ENCODE measurements at regions not wholly inside any gene's neighbourhood (a gene's known extent, or its start where the extent isn't known, plus 50 kb on each side); places are given as distances from the start of the nearest gene placed in this dataset.
"Not testable (repeated sequence)": the region's sequence is repeated elsewhere in the genome, so short reads cannot be mapped to it uniquely, and the experiment has no call there.

DNA sequence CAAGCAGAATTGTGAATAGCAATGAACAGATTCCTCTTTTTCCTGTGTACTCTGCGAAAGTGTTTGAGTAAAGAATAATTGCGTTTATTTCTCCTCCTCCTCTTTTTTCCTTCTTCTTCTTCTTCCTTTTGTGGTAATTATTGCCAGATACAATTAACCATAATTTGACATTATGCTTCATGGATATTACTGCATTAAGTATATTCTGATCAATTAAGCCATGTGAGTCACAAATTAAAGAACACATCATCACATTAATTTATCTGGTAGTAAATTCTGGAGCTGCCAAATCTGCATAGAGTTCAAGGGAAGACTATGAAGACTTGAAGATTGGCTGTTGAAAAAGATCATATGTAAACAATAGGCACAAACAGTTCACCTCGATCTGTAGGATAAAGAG lies 72.9 kb upstream of the TFPI start:
- no peak for DNase-seq (ENCODE audit: low read depth)
- TF ChIP-seq, protein P1, sequence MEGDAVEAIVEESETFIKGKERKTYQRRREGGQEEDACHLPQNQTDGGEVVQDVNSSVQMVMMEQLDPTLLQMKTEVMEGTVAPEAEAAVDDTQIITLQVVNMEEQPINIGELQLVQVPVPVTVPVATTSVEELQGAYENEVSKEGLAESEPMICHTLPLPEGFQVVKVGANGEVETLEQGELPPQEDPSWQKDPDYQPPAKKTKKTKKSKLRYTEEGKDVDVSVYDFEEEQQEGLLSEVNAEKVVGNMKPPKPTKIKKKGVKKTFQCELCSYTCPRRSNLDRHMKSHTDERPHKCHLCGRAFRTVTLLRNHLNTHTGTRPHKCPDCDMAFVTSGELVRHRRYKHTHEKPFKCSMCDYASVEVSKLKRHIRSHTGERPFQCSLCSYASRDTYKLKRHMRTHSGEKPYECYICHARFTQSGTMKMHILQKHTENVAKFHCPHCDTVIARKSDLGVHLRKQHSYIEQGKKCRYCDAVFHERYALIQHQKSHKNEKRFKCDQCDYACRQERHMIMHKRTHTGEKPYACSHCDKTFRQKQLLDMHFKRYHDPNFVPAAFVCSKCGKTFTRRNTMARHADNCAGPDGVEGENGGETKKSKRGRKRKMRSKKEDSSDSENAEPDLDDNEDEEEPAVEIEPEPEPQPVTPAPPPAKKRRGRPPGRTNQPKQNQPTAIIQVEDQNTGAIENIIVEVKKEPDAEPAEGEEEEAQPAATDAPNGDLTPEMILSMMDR (IDR thresholded peaks at IDR 0.05; ENCODE audit: insufficient read depth, low read depth, low read length, missing control alignments): no peak

GRCh38 chr2:187636731-187637391 lies 82.6 kb upstream of the TFPI start:
- not testable (repeated sequence) for DNase-seq (ENCODE audit: low read depth); H3K4me3 ChIP-seq (ENCODE audit: low read length)

More for the DNA sequence above, 72.9 kb upstream of the TFPI start:
- H3K4me3 ChIP-seq (ENCODE audit: low read length): no peak overlapping the region

DNA sequence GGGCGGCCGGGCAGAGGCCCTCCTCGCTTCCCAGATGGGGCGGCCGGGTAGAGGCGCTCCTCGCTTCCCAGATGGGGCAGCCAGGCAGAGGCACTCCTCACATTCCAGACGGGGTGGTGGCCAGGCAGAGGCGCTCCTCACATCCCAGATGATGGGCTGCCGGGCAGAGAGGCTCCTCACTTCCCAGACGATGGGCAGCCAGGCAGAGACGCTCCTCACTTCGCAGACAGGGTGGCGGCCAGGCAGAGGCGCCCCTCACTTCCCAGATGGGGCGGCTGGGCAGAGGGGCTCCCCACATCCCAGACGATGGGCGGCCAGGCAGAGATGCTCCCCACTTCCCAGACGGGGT lies 83.1 kb upstream of the TFPI start:
- H3K4me3 ChIP-seq (ENCODE audit: low read length); DNase-seq (ENCODE audit: low read depth): not testable (repeated sequence)

DNA sequence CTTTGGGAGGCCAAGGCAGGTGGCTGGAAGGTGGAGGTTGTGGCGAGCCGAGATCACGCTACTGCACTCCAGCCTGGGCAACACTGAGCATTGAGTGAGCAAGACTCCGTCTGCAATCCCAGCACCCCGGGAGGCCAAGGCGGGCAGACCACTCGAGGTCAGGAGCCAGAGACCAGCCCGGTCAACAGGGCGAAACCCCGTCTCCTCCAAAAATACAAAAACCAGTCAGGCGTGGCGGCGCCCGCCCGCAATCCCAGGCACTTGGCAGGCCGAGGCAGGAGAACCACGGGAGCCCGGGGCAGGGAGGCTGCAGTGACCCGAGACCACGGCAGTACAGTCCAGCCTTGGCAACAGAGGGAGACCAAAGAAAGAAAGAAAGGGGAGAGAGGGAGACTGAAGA lies 83.5 kb upstream of the TFPI start:
- not testable (repeated sequence) for DNase-seq (ENCODE audit: low read depth); H3K4me3 ChIP-seq (ENCODE audit: low read length)

GRCh38 chr2:187638840-187639239 lies 84.6 kb upstream of the TFPI start:
- no peak for DNase-seq (ENCODE audit: low read depth)
- no peak overlapping the region for H3K4me3 ChIP-seq (ENCODE audit: low read length)
- TF ChIP-seq, protein P1 (IDR thresholded peaks at IDR 0.05; ENCODE audit: insufficient read depth, low read depth, low read length, missing control alignments): no peak

DNA sequence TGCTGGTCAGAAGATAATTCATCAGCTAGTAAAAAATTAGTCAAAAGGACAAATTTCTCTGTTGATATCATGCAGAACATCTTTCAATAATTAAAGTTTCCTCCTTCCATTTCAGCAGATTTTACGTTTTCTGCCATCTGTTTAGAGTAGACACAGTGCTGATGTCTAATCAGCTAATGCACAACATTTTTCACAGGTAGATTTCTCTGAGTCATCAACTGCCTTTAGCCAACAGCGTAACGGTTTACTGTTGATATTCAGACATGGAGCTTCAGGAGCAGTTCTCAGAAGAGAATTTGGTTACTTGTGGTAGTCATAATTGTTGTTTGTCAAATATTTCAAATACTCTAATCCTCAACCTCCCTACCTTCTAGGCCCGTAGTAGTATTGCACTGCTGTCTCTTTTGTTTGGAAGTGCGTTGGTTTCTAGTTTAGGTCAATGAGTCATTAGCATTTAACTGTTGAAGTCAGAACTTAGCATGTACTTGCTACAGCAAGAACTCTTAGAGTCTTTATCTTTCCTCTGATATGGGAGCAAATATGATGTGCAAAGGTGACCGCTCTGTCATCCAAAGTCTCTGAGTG lies 86.8 kb upstream of the TFPI start:
- DNase-seq (ENCODE audit: low read depth): no peak
- TF ChIP-seq, protein P1 (IDR thresholded peaks at IDR 0.05; ENCODE audit: insufficient read depth, low read depth, low read length, missing control alignments): no peak
- H3K4me3 ChIP-seq (ENCODE audit: low read length): no peak overlapping the region

- DNase-seq (ENCODE audit: low read depth): no peak
- TF ChIP-seq, protein P1 (IDR thresholded peaks at IDR 0.05; ENCODE audit: insufficient read depth, low read depth, low read length, missing control alignments): no peak
- no peak overlapping the region for H3K4me3 ChIP-seq (ENCODE audit: low read length)
Observed at GRCh38 chr2:187642498-187642897, 88.3 kb upstream of the TFPI start.

DNA sequence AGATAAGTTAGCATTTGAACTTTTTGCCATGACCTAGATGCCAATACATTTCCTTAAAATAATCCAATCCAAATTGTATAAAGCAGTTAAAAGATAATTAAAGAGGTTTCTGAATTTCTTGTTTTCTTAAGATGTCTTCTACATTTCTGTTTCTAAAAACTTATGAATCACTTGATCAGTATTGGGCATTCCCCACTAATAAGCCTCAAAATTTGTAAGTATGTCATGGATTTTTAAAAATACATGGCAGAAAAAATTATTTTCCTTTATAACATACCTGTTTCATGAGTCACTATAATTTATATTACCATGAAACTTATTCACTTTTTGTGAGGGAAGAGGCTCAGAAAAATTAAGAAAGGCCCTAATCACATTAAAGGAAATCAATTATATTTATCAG lies 90.3 kb upstream of the TFPI start:
- TF ChIP-seq, protein P1 (IDR thresholded peaks at IDR 0.05; ENCODE audit: insufficient read depth, low read depth, low read length, missing control alignments): no peak
- no peak for DNase-seq (ENCODE audit: low read depth)
- H3K4me3 ChIP-seq (ENCODE audit: low read length): no peak overlapping the region
